Tibial artery (tissue), 4 donors: ENCODE measurements at regions not wholly inside any gene's neighbourhood (a gene's known extent, or its start where the extent isn't known, plus 50 kb on each side); places are given as distances from the start of the nearest gene placed in this dataset.

ENCODE experiments used
- DNase-seq, 2 donors: peaks; one replicate each; pipeline ENCODE4 v3.0.0-alpha.2; 2019
- H3K27ac ChIP-seq, 2 donors: fragments of 200-600 bp; sonication (generic) in 1 of 2; 1 replicate in 1 of 2; 2 replicates in 1 of 2; pipeline ENCODE4 v1.5.1; 2018 to 2019; ENCODE audit warnings: mild to moderate bottlenecking in 1 of 2
- H3K27me3 ChIP-seq, 2 donors: fragments of 200-600 bp; sonication (generic) in 1 of 2; one replicate each; pipeline versions ENCODE4 v1.5.1 to v1.6.0; 2016 to 2019
- H3K36me3 ChIP-seq, 3 donors: fragments of 200-600 bp; sonication (generic) in 2 of 3; one replicate each; pipeline ENCODE4 v1.5.1; 2016 to 2019; ENCODE audit warnings: mild to moderate bottlenecking in 2 of 3
- H3K4me1 ChIP-seq, 4 donors: fragments of 200-600 bp; sonication (generic) in 2 of 4; 1 replicate in 3 of 4; 2 replicates in 1 of 4; pipeline ENCODE4 v1.5.1; 2016 to 2019
- H3K4me3 ChIP-seq, 2 donors: fragments of 200-600 bp; sonication (generic) in 1 of 2; 1 replicate in 1 of 2; 2 replicates in 1 of 2; pipeline ENCODE4 v1.5.1; 2018 to 2019; ENCODE audit warnings: mild to moderate bottlenecking in 2 of 2
- H3K9me3 ChIP-seq, 3 donors: fragments of 200-600 bp; sonication (generic) in 1 of 3; one replicate each; pipeline ENCODE4 v1.5.1; 2016 to 2019
- intact Hi-C: fragments of 100-400 bp; cut with DNase I; formaldehyde crosslinking; loops from one replicate; pipeline ENCODE4 v1.15.0; 2023; ENCODE audit warnings: low total_unique reads
- TF ChIP-seq, protein P1 (sequence below), 2 experiments: fragments of 200-600 bp in 1 of 2; fragments of 450-650 bp in 1 of 2; IDR thresholded peaks; one replicate each; pipeline ENCODE4 v1.5.1; 2017 to 2019; ENCODE audit warnings: antibody characterized with exemption in 2 of 2, mild to moderate bottlenecking in 1 of 2, moderate library complexity in 1 of 2

DNA sequence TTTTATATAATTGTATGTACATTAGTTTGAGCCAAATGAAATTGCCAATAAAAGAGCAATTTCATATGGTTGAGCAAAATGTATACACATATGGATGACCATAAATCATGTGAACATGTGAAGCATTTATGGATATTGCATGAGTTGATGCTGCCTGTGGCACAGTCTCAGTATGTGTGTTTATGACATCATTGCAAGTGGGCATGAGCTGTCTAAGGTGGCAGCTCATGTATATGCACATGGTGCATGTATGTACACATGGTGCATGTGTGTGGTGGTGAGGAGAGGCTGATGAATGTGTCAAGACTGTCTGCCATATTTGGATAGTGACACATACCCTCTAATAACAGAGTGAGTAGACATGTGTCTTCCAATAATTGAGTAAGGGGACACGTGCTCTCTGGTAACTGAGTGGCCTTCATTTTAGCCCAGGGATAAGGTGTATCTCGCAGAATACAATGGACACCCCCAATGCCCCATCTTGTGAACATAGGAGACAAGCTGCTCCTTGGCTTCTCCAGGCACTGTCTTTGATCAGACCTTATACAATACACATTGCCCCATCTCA, 208.8 kb downstream of the DHX35 start:
- Histone ChIP-seq H3K9me3 (no peaks in the 10 kb centered on the region), H3K36me3 (no peaks in the 10 kb centered on the region), H3K4me3 (no peak overlapping the region), H3K27ac (no peak overlapping the region), H3K4me1 (no peaks in the 10 kb centered on the region), H3K27me3 (peaks cover 0 to 3% of the 10 kb centered on the region in 2 donors)
- DNase-seq: no peak
- TF ChIP-seq, protein P1, sequence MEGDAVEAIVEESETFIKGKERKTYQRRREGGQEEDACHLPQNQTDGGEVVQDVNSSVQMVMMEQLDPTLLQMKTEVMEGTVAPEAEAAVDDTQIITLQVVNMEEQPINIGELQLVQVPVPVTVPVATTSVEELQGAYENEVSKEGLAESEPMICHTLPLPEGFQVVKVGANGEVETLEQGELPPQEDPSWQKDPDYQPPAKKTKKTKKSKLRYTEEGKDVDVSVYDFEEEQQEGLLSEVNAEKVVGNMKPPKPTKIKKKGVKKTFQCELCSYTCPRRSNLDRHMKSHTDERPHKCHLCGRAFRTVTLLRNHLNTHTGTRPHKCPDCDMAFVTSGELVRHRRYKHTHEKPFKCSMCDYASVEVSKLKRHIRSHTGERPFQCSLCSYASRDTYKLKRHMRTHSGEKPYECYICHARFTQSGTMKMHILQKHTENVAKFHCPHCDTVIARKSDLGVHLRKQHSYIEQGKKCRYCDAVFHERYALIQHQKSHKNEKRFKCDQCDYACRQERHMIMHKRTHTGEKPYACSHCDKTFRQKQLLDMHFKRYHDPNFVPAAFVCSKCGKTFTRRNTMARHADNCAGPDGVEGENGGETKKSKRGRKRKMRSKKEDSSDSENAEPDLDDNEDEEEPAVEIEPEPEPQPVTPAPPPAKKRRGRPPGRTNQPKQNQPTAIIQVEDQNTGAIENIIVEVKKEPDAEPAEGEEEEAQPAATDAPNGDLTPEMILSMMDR (IDR thresholded peaks at IDR 0.05): no peak
- intact Hi-C loops: no loop called here

DNA sequence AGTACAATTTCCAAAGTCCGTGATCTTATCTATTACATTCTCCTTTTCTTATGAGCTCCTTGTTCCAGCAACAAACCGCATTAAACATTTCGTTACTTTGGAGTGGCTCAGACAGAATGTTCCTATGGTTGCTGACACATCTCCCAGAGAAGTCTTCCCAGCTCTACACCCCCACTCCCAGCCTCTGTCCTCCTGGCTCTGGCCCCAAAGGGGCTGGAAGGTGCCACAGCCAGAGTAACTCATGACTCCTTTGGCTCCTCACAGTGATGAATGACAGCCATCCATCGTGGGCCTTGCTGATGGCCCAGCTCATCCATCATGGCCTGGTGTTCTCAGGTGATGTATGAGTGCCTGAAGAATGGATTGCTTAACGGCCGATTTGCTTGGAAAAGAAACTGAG, 203.0 kb downstream of the DHX35 start:
- Histone ChIP-seq H3K9me3 (no peaks in the 10 kb centered on the region), H3K36me3 (no peaks in the 10 kb centered on the region), H3K27me3 (peaks cover 0 to 3% of the 10 kb centered on the region in 2 donors), H3K4me3 (no peak overlapping the region), H3K4me1 (no peaks in the 10 kb centered on the region), H3K27ac (no peak overlapping the region)
- TF ChIP-seq, protein P1 (IDR thresholded peaks at IDR 0.05): no peak
- DNase-seq: no peak
- intact Hi-C loops: no loop called here

DNA sequence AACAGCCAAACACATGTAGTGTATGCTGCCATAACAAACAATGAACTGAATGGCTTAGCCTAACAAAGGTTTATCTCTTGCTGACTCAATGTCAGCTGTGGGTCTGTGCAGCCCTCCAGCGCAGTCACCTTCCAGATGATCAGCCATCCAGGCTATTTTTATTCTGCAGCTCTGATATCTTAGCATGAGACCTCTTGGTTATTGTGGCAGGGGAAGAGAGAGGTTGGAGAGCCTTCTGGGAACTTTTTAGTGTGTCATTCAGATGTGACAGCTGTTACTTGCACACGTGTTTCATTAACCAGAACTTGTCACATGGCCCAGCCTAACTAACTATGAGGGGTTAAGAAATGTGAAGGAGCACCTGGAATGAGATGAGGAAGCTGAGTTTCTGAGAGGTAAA, 202.5 kb downstream of the DHX35 start:
- TF ChIP-seq, protein P1 (IDR thresholded peaks at IDR 0.05): no peak
- Histone ChIP-seq H3K36me3 (no peaks in the 10 kb centered on the region), H3K9me3 (no peaks in the 10 kb centered on the region), H3K4me3 (no peak overlapping the region), H3K27me3 (peaks cover 0 to 3% of the 10 kb centered on the region in 2 donors), H3K27ac (no peak overlapping the region), H3K4me1 (no peaks in the 10 kb centered on the region)
- intact Hi-C loops: no loop called here
- no peak for DNase-seq

DNA sequence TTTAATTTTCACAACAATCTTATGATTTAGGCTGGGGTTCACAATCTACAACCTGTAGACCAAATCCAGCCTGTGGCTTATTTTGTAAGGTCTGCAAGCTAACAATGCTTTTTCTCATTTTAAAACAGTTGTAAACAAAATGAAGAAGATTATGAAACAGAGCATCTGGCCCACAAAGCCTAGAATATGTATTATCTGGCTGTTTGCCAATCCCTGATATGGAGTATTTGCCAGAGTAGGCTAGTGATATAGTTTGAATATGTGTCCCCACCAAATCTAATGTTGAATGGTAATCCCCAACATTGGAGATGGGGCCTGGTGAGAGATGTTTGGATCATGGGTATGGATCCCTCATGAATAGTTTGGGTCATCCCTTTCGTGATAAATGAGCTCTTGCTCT, 201.8 kb downstream of the DHX35 start:
- TF ChIP-seq, protein P1 (IDR thresholded peaks at IDR 0.05): no peak
- H3K27ac ChIP-seq: no peak overlapping the region
- no peaks in the 10 kb centered on the region for H3K36me3 ChIP-seq
- no peak for DNase-seq
- no peaks in the 10 kb centered on the region for H3K4me1 ChIP-seq
- no peaks in the 10 kb centered on the region for H3K9me3 ChIP-seq
- intact Hi-C loops: no loop called here
- H3K27me3 ChIP-seq: peaks cover 0 to 3% of the 10 kb centered on the region in 2 donors
- no peak overlapping the region for H3K4me3 ChIP-seq

DNA sequence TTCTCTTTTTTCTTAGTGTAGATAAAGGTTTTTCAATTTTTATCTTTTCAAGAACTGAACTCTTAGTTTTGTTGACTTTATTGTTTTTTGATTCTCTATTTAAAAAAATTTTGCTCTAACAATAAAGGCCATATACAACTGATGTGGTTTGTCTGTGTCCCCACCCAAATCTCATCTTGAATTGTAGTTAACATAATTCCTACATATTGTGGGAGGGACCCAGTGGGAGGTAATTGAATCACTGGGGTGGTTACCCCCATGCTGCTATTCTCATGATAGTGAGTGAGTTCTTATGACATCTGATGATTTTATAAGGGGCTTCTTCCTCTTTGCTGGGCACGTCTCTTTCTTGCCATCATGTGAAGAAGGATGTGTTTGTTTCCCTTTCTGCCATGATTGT, 199.8 kb downstream of the DHX35 start:
- Histone ChIP-seq H3K9me3 (no peaks in the 10 kb centered on the region), H3K27ac (no peak overlapping the region), H3K4me1 (no peaks in the 10 kb centered on the region), H3K36me3 (no peaks in the 10 kb centered on the region), H3K4me3 (no peak overlapping the region), H3K27me3 (peaks cover 0 to 5% of the 10 kb centered on the region in 2 donors)
- intact Hi-C loops: no loop called here
- TF ChIP-seq, protein P1 (IDR thresholded peaks at IDR 0.05): no peak
- no peak for DNase-seq

DNA sequence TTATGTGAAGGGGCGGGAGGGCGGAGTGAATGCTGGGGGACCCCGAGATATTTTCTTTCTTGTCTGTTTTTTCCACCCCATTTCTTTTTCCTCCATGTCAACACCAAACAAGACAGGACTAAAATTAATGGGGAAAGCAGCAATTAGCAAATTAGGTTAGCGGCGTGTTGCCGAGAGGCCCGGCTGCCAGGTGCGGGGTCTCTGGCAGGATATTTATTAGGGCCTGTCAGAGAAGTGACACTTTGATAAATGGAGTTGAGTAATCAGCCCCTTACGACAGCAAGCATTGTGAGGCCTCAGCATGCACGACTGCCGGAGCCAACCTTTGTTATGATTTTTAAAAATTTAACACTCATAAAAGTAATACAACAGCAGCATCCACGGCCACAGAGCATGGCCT, 193.8 kb downstream of the DHX35 start:
- H3K27me3 ChIP-seq: peaks cover 0 to 5% of the 10 kb centered on the region in 2 donors
- no peaks in the 10 kb centered on the region for H3K4me1 ChIP-seq
- H3K4me3 ChIP-seq: no peak overlapping the region
- TF ChIP-seq, protein P1 (IDR thresholded peaks at IDR 0.05): no peak
- no peaks in the 10 kb centered on the region for H3K36me3 ChIP-seq
- H3K9me3 ChIP-seq: no peaks in the 10 kb centered on the region
- intact Hi-C loops: no loop called here
- DNase-seq: no peak
- no peak overlapping the region for H3K27ac ChIP-seq
